Neural progenitor cell (in vitro differentiated cells): ENCODE measurements at regions not wholly inside any gene's neighbourhood (a gene's known extent, or its start where the extent isn't known, plus 50 kb on each side); places are given as distances from the start of the nearest gene placed in this dataset.

Experiments
- DNase-seq: peaks from one replicate; pipeline ENCODE4 v3.0.0-alpha.2; 2016; ENCODE audit warnings: low spot score
- H2AFZ ChIP-seq: fragments of 200-600 bp; sonication (generic); replicated peaks from 2 replicates; pipeline ENCODE4 v1.6.1; 2016; ENCODE audit warnings: antibody characterized with exemption
- H3F3A ChIP-seq: fragments of 200-600 bp; sonication (generic); 2 replicates; pipeline ENCODE4 v1.6.1; 2016; ENCODE audit warnings: antibody characterized with exemption, low read depth
- H3K27ac ChIP-seq: fragments of 200-600 bp; sonication (generic); 2 replicates; pipeline ENCODE4 v1.5.1; 2016; ENCODE audit warnings: mild to moderate bottlenecking
- H3K27me3 ChIP-seq: fragments of 200-600 bp; sonication (generic); 2 replicates; pipeline ENCODE4 v1.6.1; 2016; ENCODE audit warnings: mild to moderate bottlenecking, moderate library complexity
- H3K36me3 ChIP-seq: fragments of 200-600 bp; sonication (generic); 2 replicates; pipeline ENCODE4 v1.5.1; 2016
- H3K4me1 ChIP-seq: fragments of 200-600 bp; sonication (generic); 2 replicates; pipeline ENCODE4 v1.6.1; 2016; ENCODE audit warnings: mixed run types
- H3K4me2 ChIP-seq: fragments of 200-600 bp; sonication (generic); 2 replicates; pipeline ENCODE4 v1.6.1; 2016
- H3K4me3 ChIP-seq: fragments of 200-600 bp; sonication (generic); 2 replicates; pipeline ENCODE4 v1.5.1; 2016
- H3K79me2 ChIP-seq: fragments of 200-600 bp; sonication (generic); 2 replicates; pipeline ENCODE4 v1.6.1; 2016; ENCODE audit warnings: low read depth
- H3K9ac ChIP-seq: fragments of 200-600 bp; sonication (generic); 2 replicates; pipeline ENCODE4 v1.6.1; 2016
- H3K9me3 ChIP-seq: fragments of 200-600 bp; sonication (generic); 2 replicates; pipeline ENCODE4 v1.5.1; 2016; ENCODE audit warnings: low read depth
- H4K20me1 ChIP-seq: fragments of 200-600 bp; sonication (generic); 2 replicates; pipeline ENCODE4 v1.6.1; 2016; ENCODE audit warnings: low read depth
- H3K27ac Mint-ChIP-seq: 3 replicates; pipeline ENCODE4 v1.8.0; 2021; ENCODE audit warnings: mixed read lengths
- H3K27me3 Mint-ChIP-seq: 2 replicates; pipeline ENCODE4 v1.8.0; 2022; ENCODE audit warnings: low read depth, mild to moderate bottlenecking, inconsistent platforms, moderate library complexity, mixed read lengths; ENCODE audit not compliant: insufficient read depth
- H3K36me3 Mint-ChIP-seq: 3 replicates; pipeline ENCODE4 v1.8.0; 2021; ENCODE audit warnings: mixed read lengths
- H3K4me1 Mint-ChIP-seq: 3 replicates; pipeline ENCODE4 v1.8.0; 2021; ENCODE audit warnings: mixed read lengths
- H3K4me3 Mint-ChIP-seq: 3 replicates; pipeline ENCODE4 v1.8.0; 2021; ENCODE audit warnings: mild to moderate bottlenecking, moderate library complexity, mixed read lengths
- H3K9me3 Mint-ChIP-seq: 3 replicates; pipeline ENCODE4 v1.8.0; 2020; ENCODE audit warnings: mixed read lengths
- EZH2 ChIP-seq: fragments of 200-600 bp; sonication (generic); IDR thresholded peaks from 2 replicates; pipeline ENCODE4 v1.6.1; 2017; ENCODE audit warnings: antibody characterized with exemption, mild to moderate bottlenecking, moderate library complexity
- EZH2phosphoT487 ChIP-seq: fragments of 200-600 bp; sonication (generic); IDR thresholded peaks from 2 replicates; pipeline ENCODE4 v1.6.1; 2017; ENCODE audit warnings: antibody characterized with exemption
- TF ChIP-seq, protein P1 (sequence below): fragments of 200-600 bp; sonication (generic); IDR thresholded peaks from 2 replicates; pipeline ENCODE4 v1.5.1; 2017; ENCODE audit warnings: antibody characterized with exemption, mild to moderate bottlenecking

DNA sequence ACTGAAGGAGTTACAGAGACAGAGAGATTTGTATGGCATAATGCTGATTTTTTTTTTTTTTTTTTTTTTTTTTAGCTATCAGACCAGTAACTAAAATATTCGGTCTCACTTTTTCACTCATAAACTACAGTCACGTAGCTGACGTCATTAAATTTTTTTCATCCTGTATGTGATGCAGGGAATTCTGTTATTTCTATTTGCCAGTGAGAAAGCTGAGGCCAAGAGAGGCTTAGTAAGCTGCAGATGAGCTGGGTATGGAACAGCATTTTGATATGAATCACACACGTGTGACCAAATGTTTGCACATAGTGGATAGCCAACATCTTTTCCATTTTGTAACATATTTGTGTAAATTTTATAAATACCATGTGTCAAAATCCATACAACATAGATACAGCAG lies 79.1 kb upstream of the EPB41L3 start:
- Histone ChIP-seq H4K20me1 (peaks cover 7% of the 10 kb centered on the region), H3K27ac (no peak overlapping the region), H3K4me3 (no peak overlapping the region), H3K79me2 (no peaks in the 10 kb centered on the region), H3K27me3 (peaks cover 41% of the 10 kb centered on the region), H3K9ac (no peak overlapping the region), H2AFZ (no peak overlapping the region), H3K4me2 (no peak overlapping the region), H3K4me1 (peaks cover 13% of the 10 kb centered on the region), H3F3A (peaks cover 4% of the 10 kb centered on the region), H3K9me3 (no peaks in the 10 kb centered on the region), H3K36me3 (no peaks in the 10 kb centered on the region)
- Mint-ChIP-seq H3K9me3 (no peaks in the 10 kb centered on the region), H3K27me3 (peaks cover 4% of the 10 kb centered on the region), H3K36me3 (no peaks in the 10 kb centered on the region), H3K27ac (no peak overlapping the region), H3K4me1 (peaks cover 13% of the 10 kb centered on the region), H3K4me3 (no peak overlapping the region)
- no peak for TF ChIP-seq EZH2phosphoT487
- TF ChIP-seq, protein P1, sequence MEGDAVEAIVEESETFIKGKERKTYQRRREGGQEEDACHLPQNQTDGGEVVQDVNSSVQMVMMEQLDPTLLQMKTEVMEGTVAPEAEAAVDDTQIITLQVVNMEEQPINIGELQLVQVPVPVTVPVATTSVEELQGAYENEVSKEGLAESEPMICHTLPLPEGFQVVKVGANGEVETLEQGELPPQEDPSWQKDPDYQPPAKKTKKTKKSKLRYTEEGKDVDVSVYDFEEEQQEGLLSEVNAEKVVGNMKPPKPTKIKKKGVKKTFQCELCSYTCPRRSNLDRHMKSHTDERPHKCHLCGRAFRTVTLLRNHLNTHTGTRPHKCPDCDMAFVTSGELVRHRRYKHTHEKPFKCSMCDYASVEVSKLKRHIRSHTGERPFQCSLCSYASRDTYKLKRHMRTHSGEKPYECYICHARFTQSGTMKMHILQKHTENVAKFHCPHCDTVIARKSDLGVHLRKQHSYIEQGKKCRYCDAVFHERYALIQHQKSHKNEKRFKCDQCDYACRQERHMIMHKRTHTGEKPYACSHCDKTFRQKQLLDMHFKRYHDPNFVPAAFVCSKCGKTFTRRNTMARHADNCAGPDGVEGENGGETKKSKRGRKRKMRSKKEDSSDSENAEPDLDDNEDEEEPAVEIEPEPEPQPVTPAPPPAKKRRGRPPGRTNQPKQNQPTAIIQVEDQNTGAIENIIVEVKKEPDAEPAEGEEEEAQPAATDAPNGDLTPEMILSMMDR = no peak
- TF ChIP-seq EZH2 = no peak
- no peak for DNase-seq

DNA sequence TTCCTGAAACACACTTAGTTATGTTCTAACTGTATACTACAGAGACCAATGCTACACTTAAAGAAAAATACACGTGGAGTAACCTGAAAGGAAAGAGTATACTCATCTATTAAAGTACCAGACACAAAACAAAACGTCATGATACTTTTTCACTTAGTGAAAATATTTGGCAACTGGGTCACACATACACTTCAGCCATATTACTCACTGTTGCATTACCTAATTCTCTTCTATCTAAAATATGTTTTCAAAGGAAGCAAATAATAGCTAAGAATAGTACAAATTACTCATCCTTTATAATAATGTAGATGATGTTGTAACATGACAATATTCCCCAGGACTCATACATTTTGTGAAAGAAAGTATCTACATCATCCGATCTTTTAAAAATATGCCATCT lies 76.5 kb upstream of the EPB41L3 start:
- Histone ChIP-seq H2AFZ (no peak overlapping the region), H3K27ac (no peak overlapping the region), H3K9ac (no peak overlapping the region), H3K4me3 (no peak overlapping the region), H3K4me1 (peaks cover 8% of the 10 kb centered on the region), H3F3A (no peaks in the 10 kb centered on the region), H4K20me1 (no peaks in the 10 kb centered on the region), H3K27me3 (peaks cover 15% of the 10 kb centered on the region), H3K36me3 (no peaks in the 10 kb centered on the region), H3K4me2 (no peak overlapping the region), H3K9me3 (no peaks in the 10 kb centered on the region), H3K79me2 (no peaks in the 10 kb centered on the region)
- Mint-ChIP-seq H3K27me3 (no peaks in the 10 kb centered on the region), H3K36me3 (no peaks in the 10 kb centered on the region), H3K9me3 (no peaks in the 10 kb centered on the region), H3K27ac (no peak overlapping the region), H3K4me3 (no peak overlapping the region), H3K4me1 (peaks cover 12% of the 10 kb centered on the region)
- TF ChIP-seq, protein P1 = no peak
- TF ChIP-seq EZH2phosphoT487 (no peak), EZH2 (no peak)
- DNase-seq = no peak

DNA sequence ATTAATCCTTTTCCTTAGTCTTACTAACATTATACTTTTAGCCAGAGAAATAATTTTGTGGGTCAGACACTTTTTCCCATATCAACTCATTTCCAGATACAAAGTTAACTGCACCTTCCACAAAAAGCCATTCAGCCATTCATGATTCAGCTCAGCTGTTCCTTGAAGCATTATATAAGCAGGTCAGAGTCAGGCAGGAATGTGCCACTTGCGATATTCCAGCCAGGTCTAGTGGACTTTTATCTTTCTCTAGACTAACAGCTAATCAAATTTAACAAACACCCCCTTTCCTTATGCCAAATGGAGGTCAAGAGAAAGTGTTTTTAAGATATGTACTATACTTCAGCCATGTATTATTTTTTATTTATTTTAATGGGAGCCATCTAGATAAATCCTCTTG lies 75.6 kb upstream of the EPB41L3 start:
- Histone ChIP-seq H3K27ac (no peak overlapping the region), H3K4me3 (no peak overlapping the region), H4K20me1 (no peaks in the 10 kb centered on the region), H3K4me2 (no peak overlapping the region), H3K36me3 (no peaks in the 10 kb centered on the region), H3K79me2 (no peaks in the 10 kb centered on the region), H3K4me1 (no peaks in the 10 kb centered on the region), H3K27me3 (peaks cover 6% of the 10 kb centered on the region), H3K9me3 (no peaks in the 10 kb centered on the region), H3K9ac (no peak overlapping the region), H3F3A (no peaks in the 10 kb centered on the region), H2AFZ (no peak overlapping the region)
- no peak for DNase-seq
- TF ChIP-seq EZH2phosphoT487 (no peak), EZH2 (no peak)
- TF ChIP-seq, protein P1 = no peak
- no peak overlapping the region for H3K27ac Mint-ChIP-seq
- no peaks in the 10 kb centered on the region for H3K36me3 Mint-ChIP-seq
- no peaks in the 10 kb centered on the region for H3K27me3 Mint-ChIP-seq
- no peaks in the 10 kb centered on the region for H3K9me3 Mint-ChIP-seq
- peaks cover 12% of the 10 kb centered on the region for H3K4me1 Mint-ChIP-seq
- no peak overlapping the region for H3K4me3 Mint-ChIP-seq
